Neuronal stem cell (in vitro differentiated cells): ENCODE measurements at regions not wholly inside any gene's neighbourhood (a gene's known extent, or its start where the extent isn't known, plus 50 kb on each side); places are given as distances from the start of the nearest gene placed in this dataset.
A peak's percentile ranks its signal among the peaks of the same experiment; 100 is the strongest.

Source experiments
- DNase-seq: peaks from one replicate; pipeline ENCODE4 v3.0.0-alpha.2; 2013; ENCODE audit warnings: low spot score
- H2AFZ ChIP-seq: one replicate; pipeline ENCODE4 v1.6.1; 2013; ENCODE audit warnings: mild to moderate bottlenecking, low read length, inconsistent platforms
- H2AK5ac ChIP-seq: 2 replicates; pipeline ENCODE4 v1.6.1; 2013; ENCODE audit warnings: low read depth, mild to moderate bottlenecking, inconsistent platforms, low read length, moderate library complexity, mixed read lengths
- H2BK120ac ChIP-seq: 2 replicates; pipeline ENCODE4 v1.6.1; 2013; ENCODE audit warnings: low read depth, mild to moderate bottlenecking, inconsistent platforms, low read length, moderate library complexity, mixed read lengths
- H2BK12ac ChIP-seq: one replicate; pipeline ENCODE4 v1.6.1; 2013; ENCODE audit warnings: low read length, inconsistent platforms
- H2BK15ac ChIP-seq: 2 replicates; pipeline ENCODE4 v1.6.1; 2013; ENCODE audit warnings: mild to moderate bottlenecking, low read length, inconsistent platforms, mixed read lengths
- H2BK5ac ChIP-seq: one replicate; pipeline ENCODE4 v1.6.1; 2013; ENCODE audit warnings: inconsistent platforms, mild to moderate bottlenecking, low read length, moderate library complexity
- H3K14ac ChIP-seq: one replicate; pipeline ENCODE4 v1.6.1; 2013; ENCODE audit warnings: low read length, inconsistent platforms
- H3K18ac ChIP-seq: 2 replicates; pipeline ENCODE4 v1.6.1; 2013; ENCODE audit warnings: low read length, inconsistent platforms
- H3K23ac ChIP-seq: 2 replicates; pipeline ENCODE4 v1.6.1; 2013; ENCODE audit warnings: low read depth, mild to moderate bottlenecking, mixed read lengths, low read length, inconsistent platforms; ENCODE audit not compliant: poor library complexity
- H3K27ac ChIP-seq: replicated peaks from 3 replicates; pipeline ENCODE4 v1.5.1; 2013; ENCODE audit warnings: low read length, inconsistent platforms
- H3K27me3 ChIP-seq, 3 experiments: 2 replicates each; pipeline ENCODE4 v1.6.1; 2013; ENCODE audit warnings: low read length in 3 of 3, mild to moderate bottlenecking in 2 of 3, inconsistent platforms in 1 of 3, low read depth in 1 of 3, mixed read lengths in 1 of 3, moderate library complexity in 1 of 3; ENCODE audit not compliant: control insufficient read depth in 3 of 3, insufficient read depth in 3 of 3
- H3K36me3 ChIP-seq, 2 donors: replicated peaks in 1 of 2; 2 replicates each; pipeline ENCODE4 v1.6.1; 2013; ENCODE audit warnings: low read length in 2 of 2; ENCODE audit not compliant: control insufficient read depth in 2 of 2, insufficient read depth in 2 of 2
- H3K4ac ChIP-seq: 2 replicates; pipeline ENCODE4 v1.6.1; 2013; ENCODE audit warnings: inconsistent platforms, mild to moderate bottlenecking, low read length, moderate library complexity
- H3K4me1 ChIP-seq, 2 donors: 1 replicate in 1 of 2; 2 replicates in 1 of 2; pipeline ENCODE4 v1.6.1; 2013; ENCODE audit warnings: low read length in 2 of 2, low read depth in 1 of 2; ENCODE audit not compliant: control insufficient read depth in 2 of 2, insufficient read depth in 1 of 2
- H3K4me2 ChIP-seq: one replicate; pipeline ENCODE4 v1.6.1; 2013; ENCODE audit warnings: mild to moderate bottlenecking, low read length, inconsistent platforms; ENCODE audit not compliant: insufficient read depth, poor library complexity, severe bottlenecking
- H3K4me3 ChIP-seq, 2 donors: 2 replicates each; pipeline ENCODE4 v1.5.1; 2013; ENCODE audit warnings: low read length in 2 of 2, mild to moderate bottlenecking in 2 of 2, inconsistent platforms in 1 of 2, moderate library complexity in 1 of 2
- H3K79me1 ChIP-seq: one replicate; pipeline ENCODE4 v1.6.1; 2013; ENCODE audit warnings: low read depth, mild to moderate bottlenecking, inconsistent platforms, low read length, moderate library complexity
- H3K9ac ChIP-seq: one replicate; pipeline ENCODE4 v1.6.1; 2013; ENCODE audit warnings: mild to moderate bottlenecking, low read depth, low read length, inconsistent platforms; ENCODE audit not compliant: poor library complexity
- H3K9me3 ChIP-seq, 2 donors: replicated peaks in 1 of 2; 2 replicates each; pipeline versions ENCODE3 to v1.6.1; 2013; ENCODE audit warnings: low read length in 2 of 2, mild to moderate bottlenecking in 2 of 2, inconsistent platforms in 1 of 2, low read depth in 1 of 2, mixed read lengths in 1 of 2, moderate library complexity in 1 of 2; ENCODE audit not compliant: control insufficient read depth in 2 of 2, insufficient read depth in 1 of 2
- H4K8ac ChIP-seq: one replicate; pipeline ENCODE4 v1.6.1; 2013; ENCODE audit warnings: low read depth, mild to moderate bottlenecking, inconsistent platforms, low read length, moderate library complexity
- H4K91ac ChIP-seq: one replicate; pipeline ENCODE4 v1.6.1; 2013; ENCODE audit warnings: low read length, low read depth, mild to moderate bottlenecking, inconsistent platforms; ENCODE audit not compliant: poor library complexity
- WGBS, 2 donors: extraction: QIAGEN DNeasy Blood & Tissue Kit; methylation state at CpG; one replicate each; pipeline ENCODE4 v1.1.7; 2013; ENCODE audit warnings: missing lambda C conversion rate in 2 of 2, mixed read lengths in 1 of 2; ENCODE audit not compliant: insufficient read length in 2 of 2, insufficient replicate concordance in 1 of 2; ENCODE audit errors: extremely low coverage in 2 of 2; 5-methylcytosine and 5-hydroxymethylcytosine counted together

- no peak overlapping the region for H3K4me3 ChIP-seq
- H4K91ac ChIP-seq, result no peak overlapping the region
- no peak overlapping the region for H2AFZ ChIP-seq
- H2BK15ac ChIP-seq, result no peak overlapping the region
- H3K36me3 ChIP-seq, result no peaks in the 10 kb centered on the region
- no peak for DNase-seq
- no peak overlapping the region for H2BK12ac ChIP-seq
- no peak overlapping the region for H2BK5ac ChIP-seq
- H3K9ac ChIP-seq, result no peak overlapping the region
- peaks cover 4% of the 10 kb centered on the region in 2 donors for H3K4me1 ChIP-seq
- H3K27ac ChIP-seq, result no peak overlapping the region
- H3K4me2 ChIP-seq, result no peak overlapping the region
- H3K18ac ChIP-seq, result no peak overlapping the region
- no peaks in the 10 kb centered on the region for H3K9me3 ChIP-seq
- H2AK5ac ChIP-seq, result no peak overlapping the region
- H4K8ac ChIP-seq, result no peak overlapping the region
- H3K23ac ChIP-seq, result no peak overlapping the region
- no peaks in the 10 kb centered on the region for H3K27me3 ChIP-seq
- no peak overlapping the region for H3K14ac ChIP-seq
- no peak overlapping the region for H3K4ac ChIP-seq
- no peak overlapping the region for H2BK120ac ChIP-seq
- H3K79me1 ChIP-seq, result no peaks in the 10 kb centered on the region
Measured at GRCh38 chr11:122183933-122184332, 67.9 kb upstream of the BLID start.

DNA sequence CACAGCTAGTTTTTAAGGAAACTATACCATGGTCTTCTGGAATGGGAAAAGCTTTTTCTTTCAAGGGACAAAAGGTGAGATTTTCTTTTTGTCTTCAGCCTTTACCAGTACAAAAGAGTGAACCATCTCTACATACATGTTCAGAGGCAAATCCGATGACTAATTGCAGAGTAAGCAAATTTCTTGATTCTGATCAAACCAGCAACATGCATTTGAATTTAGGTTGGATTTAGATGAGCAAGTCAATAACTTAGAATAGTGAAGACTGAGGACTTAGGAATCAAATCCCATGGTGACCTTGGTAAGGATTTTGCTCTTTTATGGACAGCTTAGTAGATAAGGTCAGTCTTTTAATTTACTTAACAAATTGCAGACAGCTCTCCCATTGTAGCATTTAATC lies 65.9 kb upstream of the BLID start:
- Histone ChIP-seq H3K9ac (no peak overlapping the region), H4K91ac (no peak overlapping the region), H3K79me1 (no peaks in the 10 kb centered on the region), H2AK5ac (no peak overlapping the region), H2AFZ (no peak overlapping the region), H4K8ac (no peak overlapping the region), H2BK5ac (no peak overlapping the region), H3K27ac (no peak overlapping the region), H3K23ac (no peak overlapping the region), H2BK15ac (no peak overlapping the region), H3K27me3 (no peaks in the 10 kb centered on the region), H3K4me2 (no peak overlapping the region), H3K4ac (no peak overlapping the region), H3K18ac (no peak overlapping the region), H3K9me3 (no peaks in the 10 kb centered on the region), H3K14ac (no peak overlapping the region), H2BK12ac (no peak overlapping the region), H3K36me3 (no peaks in the 10 kb centered on the region), H3K4me1 (peaks cover 4 to 6% of the 10 kb centered on the region in 2 donors), H2BK120ac (no peak overlapping the region), H3K4me3 (no peak overlapping the region)
- no CpG with 5 or more reads among the region's 1 CpG for WGBS, 2 donors
- DNase-seq, result no peak

- Histone ChIP-seq H3K4me3 (no peak overlapping the region), H3K18ac (no peak overlapping the region), H2AFZ (no peak overlapping the region), H3K27ac (no peak overlapping the region), H3K27me3 (no peaks in the 10 kb centered on the region), H2BK5ac (no peak overlapping the region), H3K4me2 (no peak overlapping the region), H2BK15ac (no peak overlapping the region), H3K79me1 (no peaks in the 10 kb centered on the region), H3K9me3 (no peaks in the 10 kb centered on the region), H3K4ac (no peak overlapping the region), H2AK5ac (no peak overlapping the region), H3K9ac (no peak overlapping the region), H3K4me1 (peaks cover 4 to 6% of the 10 kb centered on the region in 2 donors), H4K91ac (no peak overlapping the region), H3K23ac (no peak overlapping the region), H4K8ac (no peak overlapping the region), H3K36me3 (no peaks in the 10 kb centered on the region), H2BK12ac (no peak overlapping the region), H2BK120ac (no peak overlapping the region), H3K14ac (no peak overlapping the region)
- no CpG with 5 or more reads among the region's 1 CpG for WGBS, 2 donors
- no peak for DNase-seq
Measured at GRCh38 chr11:122181372-122181771, 65.4 kb upstream of the BLID start.

GRCh38 chr11:122179961-122180834 lies 64.2 kb upstream of the BLID start:
- Histone ChIP-seq H3K9ac (no peak overlapping the region), H3K4ac (no peak overlapping the region), H3K4me2 (no peak overlapping the region), H2AFZ (peak overlapping the region; percentile 9), H4K91ac (no peak overlapping the region), H3K18ac (no peak overlapping the region), H2BK12ac (no peak overlapping the region), H3K36me3 (no peaks in the 10 kb centered on the region), H3K4me1 (peaks cover 4 to 6% of the 10 kb centered on the region in 2 donors), H3K4me3 (no peak overlapping the region), H3K27me3 (no peaks in the 10 kb centered on the region), H3K27ac (no peak overlapping the region), H3K23ac (no peak overlapping the region), H3K14ac (no peak overlapping the region), H2BK5ac (no peak overlapping the region), H3K79me1 (no peaks in the 10 kb centered on the region), H4K8ac (no peak overlapping the region), H3K9me3 (no peaks in the 10 kb centered on the region), H2AK5ac (no peak overlapping the region), H2BK120ac (no peak overlapping the region), H2BK15ac (no peak overlapping the region)
- DNase-seq, result no peak
- WGBS, 2 donors, result no CpG with 5 or more reads among the region's 8 CpGs
